Upper lobe of right lung (tissue), 1 donor: ENCODE measurements at regions not wholly inside any gene's neighbourhood (a gene's known extent, or its start where the extent isn't known, plus 50 kb on each side); places are given as distances from the start of the nearest gene placed in this dataset.

Experiments used
- ATAC-seq: fragments of 200-7000 bp; cut with Tn5 transposase; one replicate; pipeline ENCODE4 v1.9.1; 2020; ENCODE audit warnings: mild to moderate bottlenecking, moderate library complexity
- DNase-seq: peaks from one replicate; pipeline ENCODE4 v3.0.0-alpha.2; 2020
- H3K27ac ChIP-seq: fragments of 200-600 bp; one replicate; pipeline ENCODE4 v1.8.0; 2022
- H3K27me3 ChIP-seq: fragments of 200-600 bp; one replicate; pipeline ENCODE4 v1.8.0; 2022; ENCODE audit warnings: mild to moderate bottlenecking
- H3K36me3 ChIP-seq: fragments of 200-600 bp; one replicate; pipeline ENCODE4 v1.8.0; 2022
- H3K4me1 ChIP-seq: fragments of 200-600 bp; one replicate; pipeline ENCODE4 v1.8.0; 2022
- H3K4me3 ChIP-seq: fragments of 200-600 bp; one replicate; pipeline ENCODE4 v1.8.0; 2022; ENCODE audit warnings: mild to moderate bottlenecking
- H3K9me3 ChIP-seq: fragments of 200-600 bp; one replicate; pipeline ENCODE4 v1.8.0; 2022
- CTCF ChIP-seq: fragments of 200-600 bp; IDR thresholded peaks from one replicate; pipeline ENCODE4 v1.8.0; 2022; ENCODE audit warnings: antibody characterized with exemption
- intact Hi-C: fragments of 100-400 bp; cut with DNase I; formaldehyde crosslinking; loops from one replicate; pipeline ENCODE4 v1.11.0; 2022
- donor health status: DM: no; HTN: yes; CAD: no; lungs with severe emphysema.

DNA sequence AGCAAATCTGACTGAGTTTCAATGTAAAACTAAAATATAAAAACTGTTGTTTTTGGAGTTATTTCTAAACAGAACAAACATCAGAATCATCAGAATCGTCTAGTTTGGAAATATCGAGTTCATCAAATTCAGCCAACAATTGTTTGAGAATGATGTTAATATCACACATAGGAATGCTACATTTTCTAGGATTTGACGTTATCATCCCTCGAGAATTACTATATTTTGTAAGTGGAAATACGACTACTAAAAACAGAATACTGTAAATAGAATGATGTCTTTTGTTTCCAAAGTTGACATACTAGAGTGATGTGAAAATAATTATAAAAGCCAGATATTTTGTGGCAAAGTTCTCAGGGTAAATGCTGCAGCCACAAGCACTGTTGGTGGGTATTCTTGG, 805.9 kb downstream of the TLE1 start:
- no peaks in the 10 kb centered on the region for H3K36me3 ChIP-seq
- no peaks in the 10 kb centered on the region for H3K27me3 ChIP-seq
- no peaks in the 10 kb centered on the region for H3K9me3 ChIP-seq
- ATAC-seq (no peak), DNase-seq (no peak)
- TF ChIP-seq CTCF = no peak
- H3K27ac ChIP-seq = no peak overlapping the region
- H3K4me1 ChIP-seq = no peaks in the 10 kb centered on the region
- H3K4me3 ChIP-seq = no peak overlapping the region
- intact Hi-C loops = no loop called here

- Histone ChIP-seq H3K9me3 (no peaks in the 10 kb centered on the region), H3K4me3 (no peak overlapping the region), H3K27ac (no peak overlapping the region), H3K27me3 (no peaks in the 10 kb centered on the region), H3K36me3 (no peaks in the 10 kb centered on the region), H3K4me1 (no peaks in the 10 kb centered on the region)
- DNase-seq (no peak), ATAC-seq (no peak)
- intact Hi-C loops = no loop called here
- TF ChIP-seq CTCF = no peak
Measured at GRCh38 chr9:80881940-80882339, 807.4 kb downstream of the TLE1 start.

- intact Hi-C loops = no loop called here
- no peak for TF ChIP-seq CTCF
- no peak for DNase-seq
- H3K27me3 ChIP-seq = no peaks in the 10 kb centered on the region
- no peak overlapping the region for H3K27ac ChIP-seq
- H3K4me3 ChIP-seq = no peak overlapping the region
- no peaks in the 10 kb centered on the region for H3K4me1 ChIP-seq
- H3K36me3 ChIP-seq = no peaks in the 10 kb centered on the region
- H3K9me3 ChIP-seq = no peaks in the 10 kb centered on the region
- no peak for ATAC-seq
Measured at GRCh38 chr9:80881320-80881719, 808.0 kb downstream of the TLE1 start.

- H3K4me1 ChIP-seq = no peaks in the 10 kb centered on the region
- H3K9me3 ChIP-seq = no peaks in the 10 kb centered on the region
- no peaks in the 10 kb centered on the region for H3K27me3 ChIP-seq
- intact Hi-C loops = no loop called here
- no peak overlapping the region for H3K4me3 ChIP-seq
- TF ChIP-seq CTCF = no peak
- ATAC-seq (no peak), DNase-seq (no peak)
- H3K36me3 ChIP-seq = no peaks in the 10 kb centered on the region
- H3K27ac ChIP-seq = no peak overlapping the region
Measured at GRCh38 chr9:80878556-80878955, 810.8 kb downstream of the TLE1 start.

DNA sequence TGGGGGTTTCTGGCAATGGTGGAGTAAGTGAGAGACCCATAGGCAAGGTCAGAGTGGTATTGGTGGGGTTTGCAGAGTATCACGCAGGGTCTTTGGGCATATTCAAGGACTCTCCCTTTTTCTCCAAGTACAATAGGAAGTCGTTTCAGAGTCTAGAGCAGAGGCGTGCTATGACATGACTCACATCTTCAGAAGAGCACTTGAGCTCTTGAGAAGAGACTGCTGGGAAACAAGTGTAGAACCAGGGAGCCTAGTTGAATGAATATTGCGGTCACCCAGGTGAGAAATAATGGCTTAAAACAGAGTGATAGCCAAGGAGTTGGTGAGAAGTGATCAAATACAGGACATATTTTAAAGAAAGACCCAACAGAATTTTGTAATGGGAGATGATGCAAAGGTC, 813.4 kb downstream of the TLE1 start:
- DNase-seq (no peak), ATAC-seq (peak; percentile 20)
- H3K9me3 ChIP-seq = no peaks in the 10 kb centered on the region
- no peak for TF ChIP-seq CTCF
- intact Hi-C loops = no loop called here
- no peak overlapping the region for H3K27ac ChIP-seq
- H3K4me1 ChIP-seq = no peaks in the 10 kb centered on the region
- no peaks in the 10 kb centered on the region for H3K36me3 ChIP-seq
- H3K27me3 ChIP-seq = no peaks in the 10 kb centered on the region
- H3K4me3 ChIP-seq = no peak overlapping the region

- intact Hi-C loops = no loop called here
- H3K36me3 ChIP-seq = no peaks in the 10 kb centered on the region
- no peak overlapping the region for H3K4me3 ChIP-seq
- H3K4me1 ChIP-seq = no peaks in the 10 kb centered on the region
- DNase-seq (no peak), ATAC-seq (no peak)
- H3K27me3 ChIP-seq = no peaks in the 10 kb centered on the region
- no peak for TF ChIP-seq CTCF
- H3K27ac ChIP-seq = no peak overlapping the region
- H3K9me3 ChIP-seq = no peaks in the 10 kb centered on the region
Measured at GRCh38 chr9:80874276-80874675, 815.1 kb downstream of the TLE1 start.
